ENCODE measurements at regions not wholly inside any gene's neighbourhood (a gene's known extent, or its start where the extent isn't known, plus 50 kb on each side); places are given as distances from the start of the nearest gene placed in this dataset.

- no peak for DNase-seq
Observed at GRCh38 chr10:129325893-129326292, 141.1 kb upstream of the MGMT start.

- no peak for DNase-seq
Observed at GRCh38 chr10:129328546-129328945, 138.5 kb upstream of the MGMT start.

- no peak for DNase-seq
Observed at GRCh38 chr10:129329385-129330055, 137.5 kb upstream of the MGMT start.

- DNase-seq: no peak
Observed at GRCh38 chr10:129330211-129330610, 136.8 kb upstream of the MGMT start.

- DNase-seq: no peak
Observed at GRCh38 chr10:129331207-129331838, 135.7 kb upstream of the MGMT start.

GRCh38 chr10:129331839-129332220, 135.2 kb upstream of the MGMT start:
- DNase-seq: no peak

GRCh38 chr10:129332476-129332875, 134.6 kb upstream of the MGMT start:
- no peak for DNase-seq

- no peak for DNase-seq
Observed at GRCh38 chr10:129333706-129334105, 133.3 kb upstream of the MGMT start.

- DNase-seq: no peak
Observed at GRCh38 chr10:129334266-129334665, 132.8 kb upstream of the MGMT start.

- no peak for DNase-seq
Observed at GRCh38 chr10:129335396-129335795, 131.6 kb upstream of the MGMT start.

GRCh38 chr10:129335942-129336341, 131.1 kb upstream of the MGMT start:
- no peak for DNase-seq

GRCh38 chr10:129339191-129339590, 127.8 kb upstream of the MGMT start:
- DNase-seq: no peak

GRCh38 chr10:129339841-129340240, 127.2 kb upstream of the MGMT start:
- no peak for DNase-seq

GRCh38 chr10:129341087-129341486, 126.0 kb upstream of the MGMT start:
- no peak for DNase-seq

- DNase-seq: no peak
Observed at GRCh38 chr10:129342385-129342784, 124.7 kb upstream of the MGMT start.

- DNase-seq: no peak
Observed at GRCh38 chr10:129343141-129343540, 123.9 kb upstream of the MGMT start.

- DNase-seq: no peak
Observed at GRCh38 chr10:129344103-129344502, 122.9 kb upstream of the MGMT start.

- no peak for DNase-seq
Observed at GRCh38 chr10:129344731-129345355, 122.2 kb upstream of the MGMT start.

GRCh38 chr10:129345763-129346162, 121.3 kb upstream of the MGMT start:
- no peak for DNase-seq

GRCh38 chr10:129350690-129351089, 116.4 kb upstream of the MGMT start:
- DNase-seq: no peak

GRCh38 chr10:129353101-129353500, 113.9 kb upstream of the MGMT start:
- no peak for DNase-seq

- DNase-seq: no peak
Observed at GRCh38 chr10:129360046-129360445, 107.0 kb upstream of the MGMT start.

GRCh38 chr10:129361676-129362376, 105.2 kb upstream of the MGMT start:
- DNase-seq: no peak

- DNase-seq: no peak
Observed at GRCh38 chr10:129364949-129365348, 102.1 kb upstream of the MGMT start.

Data from NCI-H1105 treated with DMSO at 0.1 percent for 48 hours (cell line).